ENCODE measurements at regions not wholly inside any gene's neighbourhood (a gene's known extent, or its start where the extent isn't known, plus 50 kb on each side); places are given as distances from the start of the nearest gene placed in this dataset.

DNA sequence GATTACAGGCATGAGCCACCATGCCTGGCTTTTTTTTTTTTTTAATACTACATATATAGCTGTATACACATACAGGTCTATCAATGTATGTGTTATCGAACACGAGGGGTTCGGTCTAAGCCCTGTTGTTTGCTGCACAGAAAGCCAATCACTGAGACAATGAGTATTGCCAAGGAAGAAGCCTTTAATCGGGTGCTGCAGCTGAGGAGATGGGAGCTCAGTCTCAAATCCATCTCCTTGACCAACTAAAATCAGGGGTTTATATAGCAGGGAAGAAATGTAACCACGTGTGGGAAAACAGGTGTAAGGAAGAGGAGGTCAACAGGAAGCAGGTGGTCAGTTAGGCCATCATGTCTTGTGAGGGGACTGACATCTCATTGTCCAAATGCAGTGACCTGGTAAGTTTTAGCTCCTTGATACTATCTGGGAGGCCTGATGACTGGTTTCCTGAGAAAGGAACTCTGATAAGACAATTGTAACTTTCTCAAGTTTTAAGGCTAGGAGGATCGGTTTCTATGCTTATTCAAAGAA lies 80.9 kb upstream of the MAP1LC3B2 start:
- DNase-seq (ENCODE audit: low read depth), result no peak
- TF ChIP-seq, protein P1, sequence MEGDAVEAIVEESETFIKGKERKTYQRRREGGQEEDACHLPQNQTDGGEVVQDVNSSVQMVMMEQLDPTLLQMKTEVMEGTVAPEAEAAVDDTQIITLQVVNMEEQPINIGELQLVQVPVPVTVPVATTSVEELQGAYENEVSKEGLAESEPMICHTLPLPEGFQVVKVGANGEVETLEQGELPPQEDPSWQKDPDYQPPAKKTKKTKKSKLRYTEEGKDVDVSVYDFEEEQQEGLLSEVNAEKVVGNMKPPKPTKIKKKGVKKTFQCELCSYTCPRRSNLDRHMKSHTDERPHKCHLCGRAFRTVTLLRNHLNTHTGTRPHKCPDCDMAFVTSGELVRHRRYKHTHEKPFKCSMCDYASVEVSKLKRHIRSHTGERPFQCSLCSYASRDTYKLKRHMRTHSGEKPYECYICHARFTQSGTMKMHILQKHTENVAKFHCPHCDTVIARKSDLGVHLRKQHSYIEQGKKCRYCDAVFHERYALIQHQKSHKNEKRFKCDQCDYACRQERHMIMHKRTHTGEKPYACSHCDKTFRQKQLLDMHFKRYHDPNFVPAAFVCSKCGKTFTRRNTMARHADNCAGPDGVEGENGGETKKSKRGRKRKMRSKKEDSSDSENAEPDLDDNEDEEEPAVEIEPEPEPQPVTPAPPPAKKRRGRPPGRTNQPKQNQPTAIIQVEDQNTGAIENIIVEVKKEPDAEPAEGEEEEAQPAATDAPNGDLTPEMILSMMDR (conservative IDR thresholded peaks at IDR 0.05; ENCODE audit: control insufficient read depth, insufficient read depth, low read depth, low read length), result no peak
- no peak overlapping the region for H3K4me3 ChIP-seq (ENCODE audit: control insufficient read depth, low read depth, low read length)

DNA sequence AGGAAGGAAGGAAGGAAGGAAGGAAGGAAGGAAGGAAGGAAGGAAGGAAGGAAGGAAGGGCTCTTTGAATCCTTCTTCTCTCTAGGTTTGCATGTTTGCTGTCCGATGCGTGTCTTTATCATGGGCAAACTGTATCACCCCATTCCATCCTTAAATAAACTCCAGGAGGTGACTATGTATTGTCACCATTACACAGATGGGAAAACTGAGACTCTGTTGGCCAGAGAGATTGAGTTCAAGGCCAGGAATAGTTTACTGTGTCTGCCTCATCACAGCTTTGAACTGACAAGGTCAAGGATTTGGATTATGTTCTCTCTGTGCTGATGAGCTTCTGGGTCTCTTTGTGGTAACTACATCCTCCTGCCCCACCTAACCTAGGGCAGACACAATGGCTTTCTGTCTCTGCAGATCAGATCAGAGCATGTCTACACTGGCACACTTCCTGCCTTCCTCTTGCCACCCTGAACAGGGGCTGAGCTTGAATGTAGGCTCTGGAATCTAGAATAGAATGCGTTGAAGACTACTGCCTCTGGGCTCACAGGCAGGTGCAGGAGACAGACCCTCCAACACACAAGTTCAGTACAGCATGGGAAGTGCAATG lies 78.9 kb upstream of the MAP1LC3B2 start:
- TF ChIP-seq, protein P1 (conservative IDR thresholded peaks at IDR 0.05; ENCODE audit: control insufficient read depth, insufficient read depth, low read depth, low read length), result no peak
- no peak overlapping the region for H3K4me3 ChIP-seq (ENCODE audit: control insufficient read depth, low read depth, low read length)
- no peak for DNase-seq (ENCODE audit: low read depth)

DNA sequence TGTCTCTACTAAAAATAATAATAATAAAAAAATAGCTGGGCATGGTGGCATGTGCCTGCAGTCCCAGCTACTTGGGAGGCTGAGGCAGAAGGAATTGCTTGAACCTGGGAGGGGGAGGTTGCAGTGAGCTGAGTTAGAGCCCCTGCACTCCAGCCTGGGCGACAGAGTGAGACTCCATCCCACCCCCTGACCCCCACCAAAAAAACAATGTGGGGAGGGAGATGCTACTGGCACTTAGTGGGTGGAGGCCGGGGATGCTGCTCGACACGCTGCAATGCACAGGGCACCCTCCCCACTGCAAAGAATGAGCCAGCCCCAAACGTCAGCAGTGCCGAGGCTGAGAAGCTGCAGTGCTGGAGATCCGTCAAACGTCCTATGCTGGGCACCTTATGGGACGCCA lies 77.5 kb upstream of the MAP1LC3B2 start:
- H3K4me3 ChIP-seq (ENCODE audit: control insufficient read depth, low read depth, low read length), result no peak overlapping the region
- no peak for DNase-seq (ENCODE audit: low read depth)
- TF ChIP-seq, protein P1 (conservative IDR thresholded peaks at IDR 0.05; ENCODE audit: control insufficient read depth, insufficient read depth, low read depth, low read length), result no peak

DNA sequence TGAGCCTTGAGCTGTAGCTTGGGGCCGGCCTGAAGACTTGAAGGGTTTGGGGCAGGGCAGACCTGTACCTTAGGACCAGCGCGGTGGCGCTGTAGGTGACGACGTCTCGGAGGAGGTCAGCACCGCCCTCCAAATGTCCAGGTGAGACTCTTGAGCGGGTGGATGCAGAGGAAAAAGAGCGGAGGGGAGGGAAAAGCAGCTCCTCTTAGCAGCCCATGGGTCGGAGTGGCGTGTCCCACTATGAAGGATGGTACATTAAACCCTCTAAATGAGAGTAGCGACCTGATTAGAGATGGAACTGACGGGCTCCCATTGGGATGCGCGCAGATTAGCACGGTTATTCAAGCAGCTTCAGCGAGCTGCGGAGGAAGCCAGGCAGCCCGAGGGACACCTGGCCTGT lies 77.0 kb upstream of the MAP1LC3B2 start:
- TF ChIP-seq, protein P1 (conservative IDR thresholded peaks at IDR 0.05; ENCODE audit: control insufficient read depth, insufficient read depth, low read depth, low read length), result no peak
- H3K4me3 ChIP-seq (ENCODE audit: control insufficient read depth, low read depth, low read length), result no peak overlapping the region

DNA sequence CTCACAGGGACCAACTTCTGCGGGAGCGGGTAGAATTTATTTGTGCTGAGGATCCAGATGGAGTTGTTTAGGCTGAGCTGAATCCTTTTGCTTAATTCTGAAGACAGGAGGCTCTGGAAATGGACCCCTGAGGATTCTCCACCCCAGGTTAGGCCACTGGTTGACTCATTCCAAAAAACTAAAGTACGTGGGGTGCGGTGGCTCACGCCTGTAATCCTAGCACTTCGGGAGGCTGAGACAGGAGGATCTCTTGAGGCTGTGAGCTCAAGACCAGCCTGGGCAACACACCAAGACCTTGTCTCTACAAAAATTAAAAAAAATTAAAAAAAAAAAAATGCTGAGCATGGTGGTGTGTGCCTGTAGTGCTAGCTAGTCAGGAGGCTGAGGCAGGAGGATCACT lies 76.3 kb upstream of the MAP1LC3B2 start:
- H3K4me3 ChIP-seq (ENCODE audit: control insufficient read depth, low read depth, low read length), result no peak overlapping the region
- no peak for DNase-seq (ENCODE audit: low read depth)
- TF ChIP-seq, protein P1 (conservative IDR thresholded peaks at IDR 0.05; ENCODE audit: control insufficient read depth, insufficient read depth, low read depth, low read length), result no peak

More for the DNA sequence above, 77.0 kb upstream of the MAP1LC3B2 start:
- no peak for DNase-seq (ENCODE audit: low read depth)

DNA sequence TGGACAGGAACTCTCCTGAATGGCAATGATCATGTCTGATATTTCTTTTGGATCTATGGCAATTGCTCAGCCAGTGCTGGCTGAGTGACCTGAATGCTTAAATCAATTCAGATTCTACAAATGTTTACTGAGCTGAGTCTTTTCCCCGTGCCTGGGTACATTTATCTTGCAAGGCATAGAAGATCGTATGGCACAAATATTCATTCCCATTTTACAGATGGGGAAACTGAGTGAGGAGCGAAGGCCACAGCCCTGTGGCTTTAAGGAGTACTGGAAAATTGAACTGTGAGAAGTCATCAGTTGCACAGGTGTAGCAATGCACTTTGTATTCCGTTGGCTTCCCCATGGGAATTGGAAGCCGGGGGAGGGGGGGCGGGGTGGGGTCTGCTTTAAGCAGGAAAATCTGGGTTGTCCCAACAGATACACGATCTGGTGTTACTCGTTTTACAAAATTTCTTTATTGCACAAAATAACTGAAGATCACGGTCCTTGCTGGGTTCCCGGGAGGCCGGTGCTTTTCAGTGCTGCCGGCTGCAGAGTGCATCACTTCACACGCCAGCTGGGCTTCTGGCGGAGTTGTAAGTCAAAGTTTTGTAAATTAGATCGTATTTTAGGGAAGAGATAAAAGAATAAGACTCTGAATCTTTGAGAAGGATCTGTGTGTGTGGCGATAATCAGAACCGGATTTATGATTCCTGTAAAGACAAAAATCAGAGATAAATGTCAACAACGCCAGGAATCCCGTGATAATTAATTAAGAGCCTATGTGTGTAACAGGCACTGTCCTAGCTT lies 75.0 kb upstream of the MAP1LC3B2 start:
- DNase-seq (ENCODE audit: low read depth), result no peak

More for the DNA sequence above, 75.0 kb upstream of the MAP1LC3B2 start:
- TF ChIP-seq, protein P1 (conservative IDR thresholded peaks at IDR 0.05; ENCODE audit: control insufficient read depth, insufficient read depth, low read depth, low read length), result no peak
- no peak overlapping the region for H3K4me3 ChIP-seq (ENCODE audit: control insufficient read depth, low read depth, low read length)

All from fibroblast of mammary gland (primary cell).